H9 (cell line): ENCODE measurements at regions not wholly inside any gene's neighbourhood (a gene's known extent, or its start where the extent isn't known, plus 50 kb on each side); places are given as distances from the start of the nearest gene placed in this dataset.

ENCODE experiments used
- DNase-seq: peaks from one replicate; pipeline ENCODE4 v3.0.0-alpha.2; 2017
- H2AFZ ChIP-seq: one replicate; pipeline ENCODE4 v1.6.1; 2013; ENCODE audit warnings: mild to moderate bottlenecking, low read length, control low read depth, moderate library complexity
- H2AK5ac ChIP-seq: 2 replicates; pipeline ENCODE4 v1.6.1; 2013; ENCODE audit warnings: low read length, control low read depth, mixed read lengths; ENCODE audit not compliant: insufficient read length
- H2BK120ac ChIP-seq: one replicate; pipeline ENCODE4 v1.6.1; 2013; ENCODE audit warnings: low read depth, mild to moderate bottlenecking, low read length, control low read depth, inconsistent platforms; ENCODE audit not compliant: poor library complexity, severe bottlenecking
- H2BK12ac ChIP-seq: 2 replicates; pipeline ENCODE4 v1.6.1; 2013; ENCODE audit warnings: low read length, control low read depth, mixed read lengths, low read depth; ENCODE audit not compliant: insufficient read length
- H2BK15ac ChIP-seq: 2 replicates; pipeline ENCODE4 v1.6.1; 2013; ENCODE audit warnings: low read depth, low read length, control low read depth
- H2BK20ac ChIP-seq: one replicate; pipeline ENCODE4 v1.6.1; 2013; ENCODE audit warnings: low read depth, mild to moderate bottlenecking, low read length, control low read depth, inconsistent platforms; ENCODE audit not compliant: poor library complexity, severe bottlenecking
- H2BK5ac ChIP-seq: 2 replicates; pipeline ENCODE4 v1.6.1; 2013; ENCODE audit warnings: low read length, control low read depth, mixed read lengths; ENCODE audit not compliant: insufficient read length
- H3K14ac ChIP-seq: 2 replicates; pipeline ENCODE4 v1.6.1; 2013; ENCODE audit warnings: low read length, control low read depth; ENCODE audit not compliant: insufficient read depth
- H3K18ac ChIP-seq: 2 replicates; pipeline ENCODE4 v1.6.1; 2013; ENCODE audit warnings: low read depth, mild to moderate bottlenecking, mixed read lengths, low read length, control low read depth; ENCODE audit not compliant: insufficient read length
- H3K23ac ChIP-seq: 2 replicates; pipeline ENCODE4 v1.6.1; 2013; ENCODE audit warnings: low read length, control low read depth, mixed read lengths, low read depth; ENCODE audit not compliant: insufficient read length
- H3K23me2 ChIP-seq: 2 replicates; pipeline ENCODE4 v1.6.1; 2013; ENCODE audit warnings: low read depth, mild to moderate bottlenecking, mixed read lengths, low read length, control low read depth; ENCODE audit not compliant: insufficient read length, poor library complexity, severe bottlenecking
- H3K27ac ChIP-seq: 2 replicates; pipeline ENCODE4 v1.5.1; 2013; ENCODE audit warnings: low read length, control low read depth, mixed read lengths, low read depth; ENCODE audit not compliant: insufficient read length
- H3K27me3 ChIP-seq: 2 replicates; pipeline ENCODE4 v1.6.1; 2013; ENCODE audit warnings: low read length, control low read depth, inconsistent platforms; ENCODE audit not compliant: insufficient read depth
- H3K4ac ChIP-seq: 2 replicates; pipeline ENCODE4 v1.6.1; 2013; ENCODE audit warnings: low read depth, mild to moderate bottlenecking, control low read depth, inconsistent platforms, low read length, moderate library complexity
- H3K4me1 ChIP-seq: 2 replicates; pipeline ENCODE4 v1.6.1; 2013; ENCODE audit warnings: low read length, control low read depth, inconsistent platforms; ENCODE audit not compliant: insufficient read depth
- H3K4me2 ChIP-seq: 2 replicates; pipeline ENCODE4 v1.6.1; 2013; ENCODE audit warnings: low read length, control low read depth, mixed read lengths; ENCODE audit not compliant: insufficient read length, insufficient read depth
- H3K56ac ChIP-seq: 2 replicates; pipeline ENCODE4 v1.6.1; 2013; ENCODE audit warnings: low read depth, mild to moderate bottlenecking, mixed read lengths, low read length, control low read depth; ENCODE audit not compliant: insufficient read length
- H3K79me1 ChIP-seq: 2 replicates; pipeline ENCODE4 v1.6.1; 2013; ENCODE audit warnings: low read depth, mild to moderate bottlenecking, moderate library complexity, low read length, control low read depth, inconsistent platforms; ENCODE audit not compliant: insufficient read depth, poor library complexity, severe bottlenecking
- H3K79me2 ChIP-seq: 2 replicates; pipeline ENCODE4 v1.6.1; 2013; ENCODE audit warnings: low read length, control low read depth, inconsistent platforms; ENCODE audit not compliant: insufficient read depth
- H3K9ac ChIP-seq: 2 replicates; pipeline ENCODE4 v1.6.1; 2013; ENCODE audit warnings: low read length, control low read depth, mixed read lengths; ENCODE audit not compliant: insufficient read length; ENCODE audit errors: extremely low read depth
- H3K9me3 ChIP-seq: one replicate; pipeline ENCODE4 v1.6.1; 2013; ENCODE audit warnings: low read depth, low read length, inconsistent platforms; ENCODE audit not compliant: control insufficient read depth
- H3T11ph ChIP-seq: one replicate; pipeline ENCODE4 v1.6.1; 2013; ENCODE audit warnings: mild to moderate bottlenecking, low read length, control low read depth, inconsistent platforms
- H4K20me1 ChIP-seq: one replicate; pipeline ENCODE4 v1.6.1; 2013; ENCODE audit not compliant: control insufficient read depth, insufficient read length, insufficient read depth
- H4K5ac ChIP-seq: 2 replicates; pipeline ENCODE4 v1.6.1; 2013; ENCODE audit warnings: low read depth, mild to moderate bottlenecking, mixed read lengths, low read length, control low read depth; ENCODE audit not compliant: insufficient read length
- H4K8ac ChIP-seq: replicated peaks from 2 replicates; pipeline ENCODE4 v1.6.1; 2013; ENCODE audit warnings: low read length, control low read depth, mixed read lengths, low read depth; ENCODE audit not compliant: insufficient read length
- H4K91ac ChIP-seq: 2 replicates; pipeline ENCODE4 v1.6.1; 2013; ENCODE audit warnings: low read depth, mild to moderate bottlenecking, moderate library complexity, mixed read lengths, low read length, control low read depth; ENCODE audit not compliant: insufficient read length
- H3K27ac Mint-ChIP-seq, 3 experiments: 2 replicates in 2 of 3; 3 replicates in 1 of 3; pipeline ENCODE4 v1.8.0; 2020 to 2021; ENCODE audit warnings: mixed read lengths in 3 of 3, mild to moderate bottlenecking in 1 of 3, moderate library complexity in 1 of 3
- H3K27me3 Mint-ChIP-seq: 2 replicates; pipeline ENCODE4 v1.8.0; 2021; ENCODE audit warnings: low read depth, mild to moderate bottlenecking, moderate library complexity, mixed read lengths
- H3K36me3 Mint-ChIP-seq, 3 experiments: 2 replicates in 2 of 3; 3 replicates in 1 of 3; pipeline ENCODE4 v1.8.0; 2020 to 2021; ENCODE audit warnings: low read depth in 3 of 3, mixed read lengths in 3 of 3; ENCODE audit not compliant: insufficient read depth in 1 of 3
- H3K4me1 Mint-ChIP-seq, 2 experiments: 2 replicates each; pipeline ENCODE4 v1.8.0; 2020; ENCODE audit warnings: mixed read lengths in 2 of 2
- H3K4me3 Mint-ChIP-seq, 2 experiments: 2 replicates in 1 of 2; 3 replicates in 1 of 2; pipeline ENCODE4 v1.8.0; 2020 to 2021; ENCODE audit warnings: mild to moderate bottlenecking in 2 of 2, mixed read lengths in 2 of 2, moderate library complexity in 1 of 2
- H3K9me3 Mint-ChIP-seq, 2 experiments: 2 replicates in 1 of 2; 3 replicates in 1 of 2; pipeline ENCODE4 v1.8.0; 2020; ENCODE audit warnings: mild to moderate bottlenecking in 2 of 2, mixed read lengths in 2 of 2, moderate library complexity in 1 of 2
- CTCF ChIP-seq: fragments of 200-600 bp; sonication (generic); conservative IDR thresholded peaks from 3 replicates; pipeline ENCODE4 v1.8.0; 2021; ENCODE audit warnings: antibody characterized with exemption, mild to moderate bottlenecking
- WGBS: extraction: QIAGEN DNeasy Blood & Tissue Kit; methylation state at CpG from one replicate; pipeline ENCODE4 v1.1.7; 2013; ENCODE audit warnings: missing lambda C conversion rate, low lambda C conversion rate, mixed read lengths; ENCODE audit not compliant: insufficient read length; ENCODE audit errors: extremely low coverage; 5-methylcytosine and 5-hydroxymethylcytosine counted together

DNA sequence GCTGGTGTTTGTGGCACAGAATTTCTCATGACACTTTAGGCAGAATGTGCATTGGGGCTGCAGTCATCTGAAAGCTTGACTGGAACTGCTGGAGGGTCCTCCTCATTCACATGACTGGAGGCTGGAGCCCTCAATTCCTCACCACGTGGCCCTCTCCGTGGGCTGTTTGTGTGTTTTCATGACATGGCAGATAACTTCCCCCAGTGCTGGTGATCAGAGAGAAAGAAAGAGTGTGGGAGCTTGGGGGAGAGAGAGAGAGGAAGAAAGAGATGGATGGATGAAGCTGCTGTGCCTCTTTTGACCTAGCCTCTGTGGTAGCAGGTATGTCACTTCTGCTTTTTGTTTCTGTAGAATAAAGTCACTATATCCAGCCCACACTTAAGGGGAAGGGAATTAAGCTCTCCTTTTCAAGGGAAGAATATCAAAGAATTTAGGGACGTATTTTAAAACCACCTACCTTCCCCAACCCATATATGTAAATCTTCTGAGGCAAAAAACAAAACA, 169.6 kb upstream of the IL12A start:
- H3K9me3 ChIP-seq, result no peaks in the 10 kb centered on the region
- no peaks in the 10 kb centered on the region for H3K79me1 ChIP-seq
- Mint-ChIP-seq H3K9me3 (no peaks in the 10 kb centered on the region), H3K36me3 (no peaks in the 10 kb centered on the region), H3K4me3 (no peak overlapping the region; a peak in 1 of 5 replicates), H3K27ac (no peak overlapping the region), H3K4me1 (peaks cover 10 to 12% of the 10 kb centered on the region in 2 experiments), H3K27me3 (no peaks in the 10 kb centered on the region)
- no peak overlapping the region for H2BK15ac ChIP-seq
- H3K9ac ChIP-seq, result no peak overlapping the region
- no peak overlapping the region for H2BK120ac ChIP-seq
- no CpG with 5 or more reads among the region's 3 CpGs for WGBS
- no peak for DNase-seq
- H4K91ac ChIP-seq, result no peak overlapping the region
- H3K23ac ChIP-seq, result no peak overlapping the region
- no peaks in the 10 kb centered on the region for H3K23me2 ChIP-seq
- H3K56ac ChIP-seq, result no peak overlapping the region
- no peak overlapping the region for H4K5ac ChIP-seq
- H3K27ac ChIP-seq, result no peak overlapping the region
- H2BK20ac ChIP-seq, result no peak overlapping the region
- H3K14ac ChIP-seq, result no peak overlapping the region
- H2BK12ac ChIP-seq, result no peak overlapping the region
- no peak overlapping the region for H3K4me2 ChIP-seq
- no peak overlapping the region for H4K8ac ChIP-seq
- H3K4ac ChIP-seq, result no peak overlapping the region
- H3K79me2 ChIP-seq, result no peaks in the 10 kb centered on the region
- H2BK5ac ChIP-seq, result no peak overlapping the region
- no peaks in the 10 kb centered on the region for H4K20me1 ChIP-seq
- no peak overlapping the region for H3T11ph ChIP-seq
- no peaks in the 10 kb centered on the region for H3K27me3 ChIP-seq
- H2AFZ ChIP-seq, result no peak overlapping the region
- peaks cover 3% of the 10 kb centered on the region; the same call in 1 of the 2 replicates for H3K4me1 ChIP-seq
- no peak for TF ChIP-seq CTCF
- no peak overlapping the region for H3K18ac ChIP-seq
- no peak overlapping the region for H2AK5ac ChIP-seq
